GM23338 (cell line): ENCODE measurements at regions not wholly inside any gene's neighbourhood (a gene's known extent, or its start where the extent isn't known, plus 50 kb on each side); places are given as distances from the start of the nearest gene placed in this dataset.

ENCODE experiments used
- ATAC-seq: fragments of 200-7000 bp; cut with Tn5 transposase; 3 replicates; pipeline ENCODE4 v1.9.1; 2020
- DNase-seq: peaks from one replicate; pipeline ENCODE4 v3.0.0-alpha.2; 2015; ENCODE audit warnings: low spot score
- H2AFZ ChIP-seq: fragments of 200-600 bp; sonication (generic); 2 replicates; pipeline ENCODE4 v1.8.0; 2016; ENCODE audit warnings: antibody characterized with exemption, mild to moderate bottlenecking, moderate library complexity
- H3F3A ChIP-seq: fragments of 200-600 bp; sonication (generic); replicated peaks from 2 replicates; pipeline ENCODE4 v1.8.0; 2017; ENCODE audit warnings: antibody characterized with exemption, mixed run types, low read depth
- H3K27ac ChIP-seq: fragments of 200-600 bp; sonication (generic); 2 replicates; pipeline ENCODE4 v1.6.1; 2016; ENCODE audit warnings: low read depth
- H3K27me3 ChIP-seq: fragments of 200-600 bp; sonication (generic); 2 replicates; pipeline ENCODE4 v1.8.0; 2016; ENCODE audit warnings: mild to moderate bottlenecking, mixed run types, moderate library complexity; ENCODE audit not compliant: insufficient read depth
- H3K36me3 ChIP-seq: fragments of 200-600 bp; sonication (generic); 2 replicates; pipeline ENCODE4 v1.8.0; 2016; ENCODE audit warnings: mild to moderate bottlenecking; ENCODE audit not compliant: insufficient read depth
- H3K4me1 ChIP-seq: fragments of 200-600 bp; sonication (generic); 2 replicates; pipeline ENCODE4 v1.8.0; 2016; ENCODE audit warnings: mild to moderate bottlenecking, moderate library complexity; ENCODE audit not compliant: insufficient read depth
- H3K4me2 ChIP-seq: fragments of 200-600 bp; sonication (generic); 2 replicates; pipeline ENCODE4 v1.7.1; 2017; ENCODE audit warnings: mixed run types
- H3K4me3 ChIP-seq: fragments of 200-600 bp; sonication (generic); 2 replicates; pipeline ENCODE4 v1.6.1; 2016; ENCODE audit warnings: mixed run types
- H3K79me2 ChIP-seq: fragments of 200-600 bp; sonication (generic); replicated peaks from 2 replicates; pipeline ENCODE4 v1.8.0; 2017; ENCODE audit warnings: mild to moderate bottlenecking; ENCODE audit not compliant: insufficient read depth
- H3K9me2 ChIP-seq: fragments of 200-600 bp; sonication (generic); 2 replicates; pipeline ENCODE4 v1.8.0; 2017; ENCODE audit not compliant: insufficient read depth
- H4K20me1 ChIP-seq: fragments of 200-600 bp; sonication (generic); replicated peaks from 2 replicates; pipeline ENCODE4 v1.8.0; 2017; ENCODE audit warnings: mild to moderate bottlenecking; ENCODE audit not compliant: insufficient read depth
- H3K27ac Mint-ChIP-seq: 2 replicates; pipeline ENCODE4 v1.8.0; 2020; ENCODE audit warnings: inconsistent platforms, mild to moderate bottlenecking, moderate library complexity, mixed read lengths
- H3K27me3 Mint-ChIP-seq: 3 replicates; pipeline ENCODE4 v1.8.0; 2022; ENCODE audit warnings: low read depth, mild to moderate bottlenecking, moderate library complexity, mixed read lengths, inconsistent platforms; ENCODE audit not compliant: insufficient read depth, poor library complexity
- H3K36me3 Mint-ChIP-seq: 3 replicates; pipeline ENCODE4 v1.8.0; 2021; ENCODE audit warnings: low read depth, mild to moderate bottlenecking, inconsistent platforms, moderate library complexity, mixed read lengths
- H3K4me1 Mint-ChIP-seq: 3 replicates; pipeline ENCODE4 v1.8.0; 2020; ENCODE audit warnings: mild to moderate bottlenecking, inconsistent platforms, mixed read lengths
- H3K4me3 Mint-ChIP-seq: 3 replicates; pipeline ENCODE4 v1.8.0; 2021; ENCODE audit warnings: moderate library complexity, mild to moderate bottlenecking, inconsistent platforms, mixed read lengths
- H3K9me3 Mint-ChIP-seq: 3 replicates; pipeline ENCODE4 v1.8.0; 2020; ENCODE audit warnings: moderate library complexity, mild to moderate bottlenecking, inconsistent platforms, mixed read lengths
- CREB1 ChIP-seq: fragments of 250-450 bp; sonication (Bioruptor Pico); IDR thresholded peaks from 2 replicates; pipeline ENCODE4 v1.5.0; 2020; ENCODE audit warnings: low read depth, mild to moderate bottlenecking, moderate library complexity
- EZH2 ChIP-seq: fragments of 200-600 bp; sonication (generic); IDR thresholded peaks from one replicate; pipeline ENCODE4 v1.8.0; 2017; ENCODE audit warnings: antibody characterized with exemption, mild to moderate bottlenecking, low read depth; ENCODE audit not compliant: unreplicated experiment
- EZH2phosphoT487 ChIP-seq: fragments of 200-600 bp; sonication (generic); IDR thresholded peaks from one replicate; pipeline ENCODE4 v1.8.1; 2018; ENCODE audit warnings: antibody characterized with exemption; ENCODE audit not compliant: unreplicated experiment
- JUNB ChIP-seq: IDR thresholded peaks from one replicate; pipeline ENCODE4 v1.6.1; 2016; ENCODE audit warnings: antibody characterized with exemption; ENCODE audit not compliant: unreplicated experiment
- NANOG ChIP-seq: IDR thresholded peaks from 2 replicates; pipeline ENCODE4 v1.6.1; 2016; ENCODE audit warnings: antibody characterized with exemption, borderline replicate concordance
- POLR2AphosphoS5 ChIP-seq: IDR thresholded peaks from 2 replicates; pipeline ENCODE4 v1.6.1; 2016; ENCODE audit warnings: antibody characterized with exemption, low read depth
- STAT1 ChIP-seq: IDR thresholded peaks from one replicate; pipeline ENCODE4 v1.6.1; 2016; ENCODE audit warnings: antibody characterized with exemption; ENCODE audit not compliant: unreplicated experiment
- ZNF114 ChIP-seq: fragments of 250-450 bp; sonication (Bioruptor Pico); IDR thresholded peaks from 2 replicates; pipeline ENCODE4 v1.5.0; 2020; ENCODE audit warnings: mild to moderate bottlenecking, moderate library complexity
- ZNF331 ChIP-seq: fragments of 250-450 bp; sonication (Bioruptor Pico); IDR thresholded peaks from 2 replicates; pipeline ENCODE4 v1.5.0; 2020; ENCODE audit warnings: low read depth, mild to moderate bottlenecking, moderate library complexity
- TF ChIP-seq, protein P1 (sequence below), 2 experiments: fragments of 200-600 bp in 1 of 2; sonication (generic) in 1 of 2; conservative IDR thresholded peaks; 2 replicates each; pipeline versions ENCODE4 v1.5.1 to v1.6.1; 2016 to 2017; ENCODE audit warnings: antibody characterized with exemption in 2 of 2, low read depth in 2 of 2, mild to moderate bottlenecking in 2 of 2, moderate library complexity in 1 of 2
- TF ChIP-seq, protein P2 (sequence below): fragments of 250-450 bp; sonication (Bioruptor Pico); IDR thresholded peaks from 2 replicates; pipeline ENCODE4 v1.5.0; 2020; ENCODE audit warnings: mild to moderate bottlenecking, moderate library complexity
- TF ChIP-seq, protein P3 (sequence below): IDR thresholded peaks from 2 replicates; pipeline ENCODE4 v1.6.1; 2016; ENCODE audit warnings: antibody characterized with exemption
- TF ChIP-seq, protein P4 (sequence below): IDR thresholded peaks from one replicate; pipeline ENCODE4 v1.6.1; 2018; ENCODE audit warnings: antibody characterized with exemption; ENCODE audit not compliant: unreplicated experiment

DNA sequence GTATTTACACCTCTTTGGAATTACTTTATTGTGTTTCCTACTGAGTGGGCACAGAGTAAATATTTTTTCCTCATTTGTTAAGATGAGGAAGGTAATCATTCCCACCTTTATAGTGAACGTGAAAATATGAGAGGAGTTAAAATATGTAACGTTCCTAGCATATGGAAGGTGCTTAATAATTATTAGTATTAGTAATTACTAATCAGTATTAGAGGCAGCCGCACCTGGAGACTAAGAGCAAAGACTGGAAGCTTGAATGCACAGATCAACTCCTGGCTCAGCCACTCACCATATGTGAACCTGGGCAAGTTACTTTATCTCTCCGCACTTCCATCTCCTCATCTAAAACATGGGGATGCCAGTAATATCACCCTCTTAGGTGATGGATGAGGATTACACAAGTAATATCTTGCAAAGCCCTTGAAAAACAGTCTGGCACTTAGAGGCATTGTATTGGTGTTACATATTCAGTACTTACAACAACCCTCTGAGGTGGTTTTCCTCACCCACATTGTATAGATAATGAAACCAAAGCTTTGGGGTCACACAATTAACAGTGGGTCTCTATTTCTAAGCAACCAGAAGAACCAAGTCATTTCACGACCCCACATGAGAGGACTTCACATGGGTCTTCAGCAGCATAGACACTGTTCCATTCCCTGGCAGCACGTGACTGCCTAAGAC lies 100.3 kb upstream of the KCTD1 start:
- TF ChIP-seq POLR2AphosphoS5: no peak
- TF ChIP-seq EZH2phosphoT487: no peak
- TF ChIP-seq, protein P1, sequence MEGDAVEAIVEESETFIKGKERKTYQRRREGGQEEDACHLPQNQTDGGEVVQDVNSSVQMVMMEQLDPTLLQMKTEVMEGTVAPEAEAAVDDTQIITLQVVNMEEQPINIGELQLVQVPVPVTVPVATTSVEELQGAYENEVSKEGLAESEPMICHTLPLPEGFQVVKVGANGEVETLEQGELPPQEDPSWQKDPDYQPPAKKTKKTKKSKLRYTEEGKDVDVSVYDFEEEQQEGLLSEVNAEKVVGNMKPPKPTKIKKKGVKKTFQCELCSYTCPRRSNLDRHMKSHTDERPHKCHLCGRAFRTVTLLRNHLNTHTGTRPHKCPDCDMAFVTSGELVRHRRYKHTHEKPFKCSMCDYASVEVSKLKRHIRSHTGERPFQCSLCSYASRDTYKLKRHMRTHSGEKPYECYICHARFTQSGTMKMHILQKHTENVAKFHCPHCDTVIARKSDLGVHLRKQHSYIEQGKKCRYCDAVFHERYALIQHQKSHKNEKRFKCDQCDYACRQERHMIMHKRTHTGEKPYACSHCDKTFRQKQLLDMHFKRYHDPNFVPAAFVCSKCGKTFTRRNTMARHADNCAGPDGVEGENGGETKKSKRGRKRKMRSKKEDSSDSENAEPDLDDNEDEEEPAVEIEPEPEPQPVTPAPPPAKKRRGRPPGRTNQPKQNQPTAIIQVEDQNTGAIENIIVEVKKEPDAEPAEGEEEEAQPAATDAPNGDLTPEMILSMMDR (conservative IDR thresholded peaks at IDR 0.05; ENCODE audit: low read depth in 2 of 2): no peak
- no peak for TF ChIP-seq STAT1
- TF ChIP-seq CREB1 (CRISPR knock-in tag): no peak
- no peak for TF ChIP-seq ZNF331 (CRISPR knock-in tag)
- TF ChIP-seq, protein P2, sequence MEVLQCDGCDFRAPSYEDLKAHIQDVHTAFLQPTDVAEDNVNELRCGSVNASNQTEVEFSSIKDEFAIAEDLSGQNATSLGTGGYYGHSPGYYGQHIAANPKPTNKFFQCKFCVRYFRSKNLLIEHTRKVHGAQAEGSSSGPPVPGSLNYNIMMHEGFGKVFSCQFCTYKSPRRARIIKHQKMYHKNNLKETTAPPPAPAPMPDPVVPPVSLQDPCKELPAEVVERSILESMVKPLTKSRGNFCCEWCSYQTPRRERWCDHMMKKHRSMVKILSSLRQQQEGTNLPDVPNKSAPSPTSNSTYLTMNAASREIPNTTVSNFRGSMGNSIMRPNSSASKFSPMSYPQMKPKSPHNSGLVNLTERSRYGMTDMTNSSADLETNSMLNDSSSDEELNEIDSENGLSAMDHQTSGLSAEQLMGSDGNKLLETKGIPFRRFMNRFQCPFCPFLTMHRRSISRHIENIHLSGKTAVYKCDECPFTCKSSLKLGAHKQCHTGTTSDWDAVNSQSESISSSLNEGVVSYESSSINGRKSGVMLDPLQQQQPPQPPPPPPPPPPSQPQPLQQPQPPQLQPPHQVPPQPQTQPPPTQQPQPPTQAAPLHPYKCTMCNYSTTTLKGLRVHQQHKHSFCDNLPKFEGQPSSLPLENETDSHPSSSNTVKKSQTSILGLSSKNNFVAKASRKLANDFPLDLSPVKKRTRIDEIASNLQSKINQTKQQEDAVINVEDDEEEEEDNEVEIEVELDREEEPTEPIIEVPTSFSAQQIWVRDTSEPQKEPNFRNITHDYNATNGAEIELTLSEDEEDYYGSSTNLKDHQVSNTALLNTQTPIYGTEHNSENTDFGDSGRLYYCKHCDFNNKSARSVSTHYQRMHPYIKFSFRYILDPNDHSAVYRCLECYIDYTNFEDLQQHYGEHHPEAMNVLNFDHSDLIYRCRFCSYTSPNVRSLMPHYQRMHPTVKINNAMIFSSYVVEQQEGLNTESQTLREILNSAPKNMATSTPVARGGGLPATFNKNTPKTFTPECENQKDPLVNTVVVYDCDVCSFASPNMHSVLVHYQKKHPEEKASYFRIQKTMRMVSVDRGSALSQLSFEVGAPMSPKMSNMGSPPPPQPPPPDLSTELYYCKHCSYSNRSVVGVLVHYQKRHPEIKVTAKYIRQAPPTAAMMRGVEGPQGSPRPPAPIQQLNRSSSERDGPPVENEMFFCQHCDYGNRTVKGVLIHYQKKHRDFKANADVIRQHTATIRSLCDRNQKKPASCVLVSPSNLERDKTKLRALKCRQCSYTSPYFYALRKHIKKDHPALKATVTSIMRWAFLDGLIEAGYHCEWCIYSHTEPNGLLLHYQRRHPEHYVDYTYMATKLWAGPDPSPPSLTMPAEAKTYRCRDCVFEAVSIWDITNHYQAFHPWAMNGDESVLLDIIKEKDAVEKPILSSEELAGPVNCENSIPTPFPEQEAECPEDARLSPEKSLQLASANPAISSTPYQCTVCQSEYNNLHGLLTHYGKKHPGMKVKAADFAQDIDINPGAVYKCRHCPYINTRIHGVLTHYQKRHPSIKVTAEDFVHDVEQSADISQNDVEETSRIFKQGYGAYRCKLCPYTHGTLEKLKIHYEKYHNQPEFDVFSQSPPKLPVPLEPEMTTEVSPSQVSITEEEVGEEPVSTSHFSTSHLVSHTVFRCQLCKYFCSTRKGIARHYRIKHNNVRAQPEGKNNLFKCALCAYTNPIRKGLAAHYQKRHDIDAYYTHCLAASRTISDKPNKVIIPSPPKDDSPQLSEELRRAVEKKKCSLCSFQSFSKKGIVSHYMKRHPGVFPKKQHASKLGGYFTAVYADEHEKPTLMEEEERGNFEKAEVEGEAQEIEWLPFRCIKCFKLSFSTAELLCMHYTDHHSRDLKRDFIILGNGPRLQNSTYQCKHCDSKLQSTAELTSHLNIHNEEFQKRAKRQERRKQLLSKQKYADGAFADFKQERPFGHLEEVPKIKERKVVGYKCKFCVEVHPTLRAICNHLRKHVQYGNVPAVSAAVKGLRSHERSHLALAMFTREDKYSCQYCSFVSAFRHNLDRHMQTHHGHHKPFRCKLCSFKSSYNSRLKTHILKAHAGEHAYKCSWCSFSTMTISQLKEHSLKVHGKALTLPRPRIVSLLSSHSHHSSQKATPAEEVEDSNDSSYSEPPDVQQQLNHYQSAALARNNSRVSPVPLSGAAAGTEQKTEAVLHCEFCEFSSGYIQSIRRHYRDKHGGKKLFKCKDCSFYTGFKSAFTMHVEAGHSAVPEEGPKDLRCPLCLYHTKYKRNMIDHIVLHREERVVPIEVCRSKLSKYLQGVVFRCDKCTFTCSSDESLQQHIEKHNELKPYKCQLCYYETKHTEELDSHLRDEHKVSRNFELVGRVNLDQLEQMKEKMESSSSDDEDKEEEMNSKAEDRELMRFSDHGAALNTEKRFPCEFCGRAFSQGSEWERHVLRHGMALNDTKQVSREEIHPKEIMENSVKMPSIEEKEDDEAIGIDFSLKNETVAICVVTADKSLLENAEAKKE (CRISPR knock-in tag): no peak
- TF ChIP-seq, protein P3, sequence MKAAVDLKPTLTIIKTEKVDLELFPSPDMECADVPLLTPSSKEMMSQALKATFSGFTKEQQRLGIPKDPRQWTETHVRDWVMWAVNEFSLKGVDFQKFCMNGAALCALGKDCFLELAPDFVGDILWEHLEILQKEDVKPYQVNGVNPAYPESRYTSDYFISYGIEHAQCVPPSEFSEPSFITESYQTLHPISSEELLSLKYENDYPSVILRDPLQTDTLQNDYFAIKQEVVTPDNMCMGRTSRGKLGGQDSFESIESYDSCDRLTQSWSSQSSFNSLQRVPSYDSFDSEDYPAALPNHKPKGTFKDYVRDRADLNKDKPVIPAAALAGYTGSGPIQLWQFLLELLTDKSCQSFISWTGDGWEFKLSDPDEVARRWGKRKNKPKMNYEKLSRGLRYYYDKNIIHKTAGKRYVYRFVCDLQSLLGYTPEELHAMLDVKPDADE: no peak
- no peak for TF ChIP-seq JUNB
- TF ChIP-seq, protein P4, sequence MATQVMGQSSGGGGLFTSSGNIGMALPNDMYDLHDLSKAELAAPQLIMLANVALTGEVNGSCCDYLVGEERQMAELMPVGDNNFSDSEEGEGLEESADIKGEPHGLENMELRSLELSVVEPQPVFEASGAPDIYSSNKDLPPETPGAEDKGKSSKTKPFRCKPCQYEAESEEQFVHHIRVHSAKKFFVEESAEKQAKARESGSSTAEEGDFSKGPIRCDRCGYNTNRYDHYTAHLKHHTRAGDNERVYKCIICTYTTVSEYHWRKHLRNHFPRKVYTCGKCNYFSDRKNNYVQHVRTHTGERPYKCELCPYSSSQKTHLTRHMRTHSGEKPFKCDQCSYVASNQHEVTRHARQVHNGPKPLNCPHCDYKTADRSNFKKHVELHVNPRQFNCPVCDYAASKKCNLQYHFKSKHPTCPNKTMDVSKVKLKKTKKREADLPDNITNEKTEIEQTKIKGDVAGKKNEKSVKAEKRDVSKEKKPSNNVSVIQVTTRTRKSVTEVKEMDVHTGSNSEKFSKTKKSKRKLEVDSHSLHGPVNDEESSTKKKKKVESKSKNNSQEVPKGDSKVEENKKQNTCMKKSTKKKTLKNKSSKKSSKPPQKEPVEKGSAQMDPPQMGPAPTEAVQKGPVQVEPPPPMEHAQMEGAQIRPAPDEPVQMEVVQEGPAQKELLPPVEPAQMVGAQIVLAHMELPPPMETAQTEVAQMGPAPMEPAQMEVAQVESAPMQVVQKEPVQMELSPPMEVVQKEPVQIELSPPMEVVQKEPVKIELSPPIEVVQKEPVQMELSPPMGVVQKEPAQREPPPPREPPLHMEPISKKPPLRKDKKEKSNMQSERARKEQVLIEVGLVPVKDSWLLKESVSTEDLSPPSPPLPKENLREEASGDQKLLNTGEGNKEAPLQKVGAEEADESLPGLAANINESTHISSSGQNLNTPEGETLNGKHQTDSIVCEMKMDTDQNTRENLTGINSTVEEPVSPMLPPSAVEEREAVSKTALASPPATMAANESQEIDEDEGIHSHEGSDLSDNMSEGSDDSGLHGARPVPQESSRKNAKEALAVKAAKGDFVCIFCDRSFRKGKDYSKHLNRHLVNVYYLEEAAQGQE: no peak
- TF ChIP-seq NANOG: no peak
- TF ChIP-seq EZH2: no peak
- no peak for TF ChIP-seq ZNF114 (CRISPR knock-in tag)
- no peak overlapping the region for H3K4me3 Mint-ChIP-seq
- ATAC-seq (no peak), DNase-seq (no peak)
- peaks cover 24% of the 10 kb centered on the region for H3K27me3 ChIP-seq
- no peaks in the 10 kb centered on the region for H4K20me1 ChIP-seq
- no peak overlapping the region for H3K4me2 ChIP-seq
- H3K27me3 Mint-ChIP-seq: peaks cover 5% of the 10 kb centered on the region
- H3K36me3 Mint-ChIP-seq: no peaks in the 10 kb centered on the region
- no peak overlapping the region for H3K27ac ChIP-seq
- no peaks in the 10 kb centered on the region for H3K9me3 Mint-ChIP-seq
- H3K79me2 ChIP-seq: no peaks in the 10 kb centered on the region
- H3K4me1 ChIP-seq: peaks cover 24% of the 10 kb centered on the region
- H3K9me2 ChIP-seq: no peaks in the 10 kb centered on the region
- no peak overlapping the region for H2AFZ ChIP-seq
- H3K36me3 ChIP-seq: no peaks in the 10 kb centered on the region
- H3K4me3 ChIP-seq: no peak overlapping the region
- no peak overlapping the region for H3K27ac Mint-ChIP-seq
- no peaks in the 10 kb centered on the region for H3F3A ChIP-seq
- H3K4me1 Mint-ChIP-seq: peaks cover 28% of the 10 kb centered on the region
